GM19455 (cell line): ENCODE measurements at regions not wholly inside any gene's neighbourhood (a gene's known extent, or its start where the extent isn't known, plus 50 kb on each side); places are given as distances from the start of the nearest gene placed in this dataset.

Experiments
- ATAC-seq: cut with Tn5 transposase; IDR thresholded peaks from one replicate; pipeline ENCODE4 v1.9.1; 2021; ENCODE audit not compliant: unreplicated experiment

- no peak for ATAC-seq
These were observed 210.9 kb downstream of the ESM1 start for GRCh38 chr5:54774281-54775170.

GRCh38 chr5:54772684-54773083 lies 212.7 kb downstream of the ESM1 start:
- ATAC-seq: no peak

GRCh38 chr5:54772231-54772630 lies 213.2 kb downstream of the ESM1 start:
- no peak for ATAC-seq

- no peak for ATAC-seq
These were observed 215.6 kb downstream of the ESM1 start for GRCh38 chr5:54769746-54770145.

GRCh38 chr5:54769072-54769471 lies 216.3 kb downstream of the ESM1 start:
- no peak for ATAC-seq

GRCh38 chr5:54766748-54767147 lies 218.6 kb downstream of the ESM1 start:
- ATAC-seq: no peak

GRCh38 chr5:54765165-54766028 lies 220.0 kb downstream of the ESM1 start:
- no peak for ATAC-seq

GRCh38 chr5:54764102-54765090 lies 221.0 kb downstream of the ESM1 start:
- ATAC-seq: no peak

GRCh38 chr5:54761213-54761701 lies 224.1 kb downstream of the ESM1 start:
- ATAC-seq: no peak

GRCh38 chr5:54760182-54760935 lies 225.0 kb downstream of the ESM1 start:
- ATAC-seq: no peak

GRCh38 chr5:54758038-54758437 lies 227.4 kb downstream of the ESM1 start:
- ATAC-seq: no peak

- no peak for ATAC-seq
These were observed 227.9 kb downstream of the ESM1 start for GRCh38 chr5:54757541-54757940.

- no peak for ATAC-seq
These were observed 228.5 kb downstream of the ESM1 start for GRCh38 chr5:54756796-54757402.

- ATAC-seq: no peak
These were observed 229.1 kb downstream of the ESM1 start for GRCh38 chr5:54756301-54756700.

GRCh38 chr5:54754878-54755277 lies 230.5 kb downstream of the ESM1 start:
- ATAC-seq: no peak

GRCh38 chr5:54754420-54754819 lies 231.0 kb downstream of the ESM1 start:
- no peak for ATAC-seq

- ATAC-seq: no peak
These were observed 231.6 kb downstream of the ESM1 start for GRCh38 chr5:54753753-54754152.

- ATAC-seq: peak; percentile 84
These were observed 232.4 kb downstream of the ESM1 start for GRCh38 chr5:54753034-54753433.

GRCh38 chr5:54748527-54748926 lies 231.0 kb downstream of the SNX18 start:
- ATAC-seq: no peak
